Upper lobe of left lung (tissue), 6 donors: ENCODE measurements at regions not wholly inside any gene's neighbourhood (a gene's known extent, or its start where the extent isn't known, plus 50 kb on each side); places are given as distances from the start of the nearest gene placed in this dataset.
A peak's percentile ranks its signal among the peaks of the same experiment; 100 is the strongest.

Source experiments
- ATAC-seq, 2 donors: fragments of 200-7000 bp; cut with Tn5 transposase; one replicate each; pipeline ENCODE4 v1.9.1; 2022; ENCODE audit warnings: mild to moderate bottlenecking in 2 of 2, moderate library complexity in 2 of 2; ENCODE audit not compliant: low FRiP score in 2 of 2
- DNase-seq, 2 donors: peaks; one replicate each; pipeline ENCODE4 v3.0.0-alpha.2; 2019 to 2020
- H3K27ac ChIP-seq, 4 donors: fragments of 200-600 bp; sonication (generic); one replicate each; pipeline ENCODE4 v1.5.1; 2016 to 2019
- H3K27me3 ChIP-seq, 4 donors: fragments of 200-600 bp; sonication (generic); one replicate each; pipeline ENCODE4 v1.5.1; 2017 to 2019
- H3K36me3 ChIP-seq, 4 donors: fragments of 200-600 bp; sonication (generic); one replicate each; pipeline ENCODE4 v1.5.1; 2016 to 2019
- H3K4me1 ChIP-seq, 4 donors: fragments of 200-600 bp; sonication (generic); one replicate each; pipeline ENCODE4 v1.5.1; 2018 to 2019
- H3K4me3 ChIP-seq, 4 donors: fragments of 200-600 bp; sonication (generic); one replicate each; pipeline ENCODE4 v1.5.1; 2017 to 2019; ENCODE audit warnings: mild to moderate bottlenecking in 2 of 4, moderate library complexity in 1 of 4
- H3K9me3 ChIP-seq, 4 donors: fragments of 200-600 bp; sonication (generic); one replicate each; pipeline ENCODE4 v1.5.1; 2018 to 2019
- EP300 ChIP-seq, 4 donors: sonication (generic); formaldehyde crosslinking; IDR thresholded peaks; one replicate each; pipeline ENCODE4 v1.5.1; 2017; ENCODE audit warnings: antibody characterized with exemption in 4 of 4, control low read depth in 2 of 4
- POLR2A ChIP-seq, 4 donors: fragments of 450-650 bp; IDR thresholded peaks; one replicate each; pipeline ENCODE4 v1.5.1; 2016 to 2017; ENCODE audit warnings: antibody characterized with exemption in 4 of 4, mild to moderate bottlenecking in 2 of 4
- POLR2AphosphoS5 ChIP-seq, 2 donors: sonication (generic); formaldehyde crosslinking; IDR thresholded peaks; one replicate each; pipeline ENCODE4 v1.5.1; 2017; ENCODE audit warnings: antibody characterized with exemption in 2 of 2
- WGBS, 2 donors: methylation state at CpG; one replicate each; pipeline ENCODE4 v1.1.5; 2017 to 2018; 5-methylcytosine and 5-hydroxymethylcytosine counted together
- TF ChIP-seq, protein P1 (sequence below), 6 experiments: fragments of 450-650 bp in 4 of 6; fragments of 200-600 bp in 2 of 6; sonication (generic) in 2 of 6; IDR thresholded peaks; one replicate each; pipeline ENCODE4 v1.5.1; 2016 to 2019; ENCODE audit warnings: antibody characterized with exemption in 6 of 6
- donor health status: DM: no; HTN: no; CAD: no; lungs with moderate emphysema.
- donor health status: DM: no; HTN: yes; CAD: no; lungs with severe emphysema.

DNA sequence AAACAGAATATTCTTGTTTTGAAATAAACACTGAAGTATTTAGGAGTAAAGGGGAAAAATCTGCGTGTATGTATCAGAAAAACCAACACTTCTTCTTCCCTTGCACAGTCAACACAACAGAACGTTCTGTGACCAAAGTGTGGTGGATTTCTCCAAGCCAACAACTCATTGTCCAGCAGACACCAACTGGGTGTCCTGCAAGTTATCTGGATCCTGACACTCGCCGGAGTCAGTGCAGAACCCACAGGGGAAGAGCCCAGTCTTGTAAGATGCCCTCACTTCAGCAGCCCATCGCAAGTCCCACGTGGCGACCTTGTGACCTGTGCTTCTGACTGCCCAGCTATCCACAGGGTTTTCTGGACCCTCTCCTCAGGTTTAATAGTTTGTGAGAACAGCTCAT, 630.7 kb upstream of the ZFP42 start:
- 90 to 91% methylated on average over 7 of the region's 7 CpGs for WGBS, 2 donors
- DNase-seq (no peak), ATAC-seq (no peak)
- Histone ChIP-seq H3K4me1 (peaks cover 0 to 4% (median 0%) of the 10 kb centered on the region in 4 donors), H3K27ac (no peak overlapping the region), H3K27me3 (no peaks in the 10 kb centered on the region), H3K9me3 (no peaks in the 10 kb centered on the region), H3K4me3 (no peak overlapping the region), H3K36me3 (no peaks in the 10 kb centered on the region)
- TF ChIP-seq EP300 (IDR thresholded peaks at IDR 0.05) (no peak), POLR2AphosphoS5 (IDR thresholded peaks at IDR 0.05) (no peak), POLR2A (IDR thresholded peaks at IDR 0.05) (no peak)
- TF ChIP-seq, protein P1, sequence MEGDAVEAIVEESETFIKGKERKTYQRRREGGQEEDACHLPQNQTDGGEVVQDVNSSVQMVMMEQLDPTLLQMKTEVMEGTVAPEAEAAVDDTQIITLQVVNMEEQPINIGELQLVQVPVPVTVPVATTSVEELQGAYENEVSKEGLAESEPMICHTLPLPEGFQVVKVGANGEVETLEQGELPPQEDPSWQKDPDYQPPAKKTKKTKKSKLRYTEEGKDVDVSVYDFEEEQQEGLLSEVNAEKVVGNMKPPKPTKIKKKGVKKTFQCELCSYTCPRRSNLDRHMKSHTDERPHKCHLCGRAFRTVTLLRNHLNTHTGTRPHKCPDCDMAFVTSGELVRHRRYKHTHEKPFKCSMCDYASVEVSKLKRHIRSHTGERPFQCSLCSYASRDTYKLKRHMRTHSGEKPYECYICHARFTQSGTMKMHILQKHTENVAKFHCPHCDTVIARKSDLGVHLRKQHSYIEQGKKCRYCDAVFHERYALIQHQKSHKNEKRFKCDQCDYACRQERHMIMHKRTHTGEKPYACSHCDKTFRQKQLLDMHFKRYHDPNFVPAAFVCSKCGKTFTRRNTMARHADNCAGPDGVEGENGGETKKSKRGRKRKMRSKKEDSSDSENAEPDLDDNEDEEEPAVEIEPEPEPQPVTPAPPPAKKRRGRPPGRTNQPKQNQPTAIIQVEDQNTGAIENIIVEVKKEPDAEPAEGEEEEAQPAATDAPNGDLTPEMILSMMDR (IDR thresholded peaks at IDR 0.05), result no peak

DNA sequence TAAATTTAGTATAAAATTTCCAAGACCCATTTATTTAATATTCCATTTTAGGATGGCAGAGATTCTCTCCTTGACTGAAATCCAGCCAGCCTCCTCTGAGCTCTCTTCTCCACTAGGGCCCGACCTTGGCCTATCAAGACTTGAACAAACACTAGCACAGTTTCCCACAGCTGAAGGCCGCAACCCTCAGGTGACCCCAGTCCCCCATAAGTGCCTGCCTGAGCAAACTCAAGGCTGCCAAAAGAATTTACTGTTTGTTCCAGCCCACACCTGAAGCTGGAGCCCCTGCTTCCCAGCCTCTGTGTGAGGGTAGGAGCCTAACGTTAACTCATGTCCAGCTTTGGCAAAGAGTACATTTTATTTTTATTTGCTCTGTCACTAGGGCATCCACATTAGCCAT, 629.0 kb upstream of the ZFP42 start:
- H3K4me1 ChIP-seq, result peaks cover 0 to 4% (median 0%) of the 10 kb centered on the region in 4 donors
- TF ChIP-seq, protein P1 (IDR thresholded peaks at IDR 0.05), result no peak
- TF ChIP-seq POLR2AphosphoS5 (IDR thresholded peaks at IDR 0.05) (no peak), EP300 (IDR thresholded peaks at IDR 0.05) (no peak), POLR2A (IDR thresholded peaks at IDR 0.05) (no peak)
- no peak for DNase-seq
- no peaks in the 10 kb centered on the region for H3K9me3 ChIP-seq
- no peaks in the 10 kb centered on the region for H3K27me3 ChIP-seq
- no peak for ATAC-seq
- H3K4me3 ChIP-seq, result no peak overlapping the region
- 67 to 73% methylated on average over 3 of the region's 3 CpGs for WGBS, 2 donors
- H3K36me3 ChIP-seq, result no peaks in the 10 kb centered on the region
- no peak overlapping the region for H3K27ac ChIP-seq

DNA sequence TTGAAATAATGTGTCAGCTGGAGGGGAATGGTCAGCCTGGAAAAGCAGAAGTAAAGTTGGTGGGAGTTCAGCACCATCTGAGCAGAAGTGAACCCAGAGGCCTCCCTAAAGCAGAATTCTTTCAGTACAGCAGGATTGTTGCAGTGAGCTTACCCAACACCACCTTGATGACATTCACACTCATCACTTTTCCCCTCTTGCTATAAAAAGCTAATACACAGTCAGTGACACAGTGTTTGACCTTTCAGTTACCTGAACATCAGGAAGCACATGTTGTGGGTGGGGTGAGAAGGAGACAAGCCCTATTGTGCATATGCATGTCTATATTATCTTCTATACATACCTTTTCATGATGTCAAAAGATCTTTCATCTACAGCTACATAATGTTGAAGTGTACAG, 624.7 kb upstream of the ZFP42 start:
- no peaks in the 10 kb centered on the region for H3K36me3 ChIP-seq
- no peaks in the 10 kb centered on the region for H3K27me3 ChIP-seq
- no peak overlapping the region for H3K4me3 ChIP-seq
- H3K9me3 ChIP-seq, result no peaks in the 10 kb centered on the region
- DNase-seq, result no peak
- peaks cover 0 to 4% (median 0%) of the 10 kb centered on the region in 4 donors for H3K4me1 ChIP-seq
- no peak for ATAC-seq
- no peak for TF ChIP-seq POLR2AphosphoS5 (IDR thresholded peaks at IDR 0.05)
- no peak for TF ChIP-seq EP300 (IDR thresholded peaks at IDR 0.05)
- TF ChIP-seq, protein P1 (IDR thresholded peaks at IDR 0.05), result no peak
- no peak for TF ChIP-seq POLR2A (IDR thresholded peaks at IDR 0.05)
- H3K27ac ChIP-seq, result no peak overlapping the region

DNA sequence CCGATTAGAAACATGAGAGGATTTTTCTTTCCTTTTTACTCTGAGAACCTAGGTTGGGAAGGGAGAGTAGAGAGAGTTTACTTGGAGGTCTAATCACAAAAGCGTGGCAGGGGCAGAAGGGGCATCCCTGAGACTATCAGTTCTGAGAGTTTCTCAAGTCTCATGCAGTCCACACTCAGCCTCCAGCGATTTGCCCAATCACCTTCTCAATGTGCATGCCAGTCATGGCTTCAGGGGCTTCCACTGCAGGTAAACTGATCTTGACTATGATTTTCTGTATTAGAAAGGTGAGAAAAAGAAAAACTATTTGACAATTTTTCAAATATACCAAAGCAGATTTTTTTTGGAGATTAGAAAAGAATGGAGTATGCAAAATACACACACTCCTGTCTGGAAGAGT, 617.1 kb upstream of the ZFP42 start:
- Histone ChIP-seq H3K4me3 (no peak overlapping the region), H3K27ac (no peak overlapping the region), H3K9me3 (no peaks in the 10 kb centered on the region), H3K4me1 (no peaks in the 10 kb centered on the region), H3K36me3 (no peaks in the 10 kb centered on the region), H3K27me3 (no peaks in the 10 kb centered on the region)
- WGBS, 2 donors, result 75 to 79% methylated on average over 3 of the region's 3 CpGs
- ATAC-seq (no peak), DNase-seq (no peak)
- TF ChIP-seq, protein P1 (IDR thresholded peaks at IDR 0.05), result no peak
- TF ChIP-seq EP300 (IDR thresholded peaks at IDR 0.05) (no peak), POLR2AphosphoS5 (IDR thresholded peaks at IDR 0.05) (no peak), POLR2A (IDR thresholded peaks at IDR 0.05) (no peak)

DNA sequence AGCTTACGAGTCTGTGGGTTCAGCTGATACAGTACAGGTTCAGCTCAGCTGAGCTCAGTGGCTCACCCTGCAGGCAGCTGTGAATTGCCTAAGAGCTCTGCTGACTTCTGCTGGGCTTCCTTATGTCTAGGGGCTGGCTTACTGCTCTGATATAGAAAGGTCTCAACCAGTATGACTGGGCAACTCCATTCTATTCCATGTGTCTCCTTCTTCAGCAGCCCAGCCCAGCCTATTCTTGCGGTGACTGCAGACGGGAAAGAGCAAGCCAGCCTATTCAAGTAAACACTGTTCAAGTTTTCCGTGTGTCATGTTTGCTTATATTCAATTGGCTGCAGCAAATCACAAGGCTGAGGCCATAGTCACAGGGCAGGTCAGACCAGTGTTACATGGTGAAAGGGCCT, 615.4 kb upstream of the ZFP42 start:
- WGBS, 2 donors, result 61 to 74% methylated on average over 4 of the region's 4 CpGs
- TF ChIP-seq, protein P1 (IDR thresholded peaks at IDR 0.05), result peak in 1 of 6 experiments; percentile 11
- TF ChIP-seq POLR2A (IDR thresholded peaks at IDR 0.05) (peak in 1 of 4 donors; percentile 43), EP300 (IDR thresholded peaks at IDR 0.05) (no peak)
- H3K27ac ChIP-seq, result no peak overlapping the region
- no peak overlapping the region for H3K4me3 ChIP-seq
- H3K36me3 ChIP-seq, result no peaks in the 10 kb centered on the region
- H3K4me1 ChIP-seq, result no peaks in the 10 kb centered on the region
- no peaks in the 10 kb centered on the region for H3K9me3 ChIP-seq
- DNase-seq (peak in 1 of 2 donors; percentile 39), ATAC-seq (no peak)
- no peaks in the 10 kb centered on the region for H3K27me3 ChIP-seq
